Left cardiac atrium (tissue), 4 donors: ENCODE measurements at regions not wholly inside any gene's neighbourhood (a gene's known extent, or its start where the extent isn't known, plus 50 kb on each side); places are given as distances from the start of the nearest gene placed in this dataset.
A peak's percentile ranks its signal among the peaks of the same experiment; 100 is the strongest.

ENCODE experiments used
- ATAC-seq, 2 donors: fragments of 200-7000 bp; cut with Tn5 transposase; one replicate each; pipeline ENCODE4 v1.9.1; 2020; ENCODE audit warnings: mild to moderate bottlenecking in 2 of 2, moderate library complexity in 2 of 2
- DNase-seq: peaks from one replicate; pipeline ENCODE4 v3.0.0-alpha.2; 2020
- intact Hi-C, 2 donors: fragments of 100-400 bp; cut with DNase I; formaldehyde crosslinking; loops; one replicate each; pipeline versions ENCODE4 v1.14.1 to v1.15.1; 2022 to 2023
- donor health status: DM: no; HTN: yes; CAD: no.
- donor health status: DM: no; HTN: yes; CAD: no; lungs with severe emphysema.
- donor health status: DM: yes; HTN: yes; CAD: no.
- donor health status: Dilated cardiomyopathy.

DNA sequence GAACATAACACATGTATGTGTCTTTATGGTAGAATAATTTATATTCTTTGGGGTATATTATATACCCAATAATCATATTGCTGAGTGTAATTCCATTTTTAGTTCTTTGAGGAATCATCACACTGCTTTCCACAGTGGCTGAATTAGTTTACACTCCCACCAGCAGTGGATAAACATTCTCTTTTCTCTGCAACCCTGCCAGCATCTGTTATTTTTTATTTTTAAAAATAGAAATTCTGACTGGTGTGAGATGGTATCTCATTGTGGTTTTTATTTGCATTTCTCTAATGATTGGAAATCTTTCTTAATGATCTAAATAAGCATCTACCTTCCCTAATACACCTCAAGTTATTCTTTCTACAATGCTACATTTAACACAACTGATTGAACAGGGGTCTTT is 346.2 kb upstream of the LYPLAL1 start:
- DNase-seq (no peak), ATAC-seq (no peak)
- intact Hi-C loops, result no loop called here

DNA sequence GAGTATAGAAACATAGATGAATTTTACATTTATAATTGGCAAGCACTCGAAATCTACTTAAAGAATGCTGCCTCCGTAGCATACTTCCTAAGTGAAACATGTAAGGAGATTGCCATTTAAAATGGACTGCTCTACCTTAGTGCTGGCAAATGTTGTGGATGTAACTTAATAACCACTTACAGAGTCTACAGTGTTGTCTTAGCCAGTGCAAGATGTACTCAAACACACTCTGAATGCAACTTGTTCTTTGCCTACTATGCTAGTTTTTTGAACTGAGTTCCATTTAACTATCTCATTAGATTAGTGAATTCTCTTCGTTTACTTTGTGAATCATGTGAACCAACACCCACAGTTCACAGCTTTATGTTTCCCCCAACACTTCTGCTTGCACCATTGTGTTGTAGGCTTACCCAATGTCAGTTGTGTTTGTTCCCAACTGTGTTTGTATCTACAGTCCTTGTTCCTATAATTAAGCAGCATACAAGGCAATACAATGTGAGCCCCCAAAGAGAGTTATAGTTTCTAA is 345.5 kb upstream of the LYPLAL1 start:
- DNase-seq, result no peak
- intact Hi-C loops, result no loop called here
- ATAC-seq, result no peak

DNA sequence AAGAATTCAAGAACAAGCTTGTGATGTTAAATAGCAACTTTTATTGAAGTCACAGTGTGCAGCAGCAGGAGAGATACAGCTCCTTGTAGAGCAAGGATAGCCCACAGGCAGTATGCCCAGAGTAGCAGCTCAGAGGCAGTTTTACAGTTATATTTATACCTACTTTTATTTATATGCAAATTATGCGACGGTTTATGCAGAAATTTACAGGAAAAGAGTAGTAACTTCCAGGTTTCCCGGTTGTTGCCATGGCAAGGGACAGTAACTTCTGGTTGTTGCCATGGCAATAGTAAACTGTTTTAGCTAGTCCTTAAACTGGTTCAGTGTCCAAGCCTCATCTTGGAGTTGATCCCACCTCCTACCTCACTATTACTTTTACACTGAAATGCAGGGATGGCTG is 344.6 kb upstream of the LYPLAL1 start:
- intact Hi-C loops, result no loop called here
- ATAC-seq (peak in 1 of 2 donors; percentile 26), DNase-seq (no peak)

DNA sequence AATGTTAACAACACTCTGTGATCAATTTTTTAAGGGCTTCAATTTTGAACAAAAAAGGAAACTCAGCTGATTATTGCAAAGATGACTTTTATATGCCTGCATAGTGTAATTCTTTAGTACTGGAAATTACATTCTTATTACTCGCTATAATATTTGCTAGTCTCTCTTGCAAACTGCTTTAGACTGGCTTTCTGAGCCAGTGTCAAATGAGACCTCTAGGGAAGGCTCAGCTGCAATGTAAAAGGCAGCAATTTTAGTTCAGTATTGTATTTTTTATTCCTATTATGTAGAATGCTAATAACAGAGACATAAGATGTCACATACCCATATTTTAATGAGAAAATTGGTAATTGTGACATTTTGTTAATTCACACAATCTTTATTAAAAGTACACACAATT is 338.1 kb upstream of the LYPLAL1 start:
- ATAC-seq (no peak), DNase-seq (no peak)
- intact Hi-C loops, result no loop called here

DNA sequence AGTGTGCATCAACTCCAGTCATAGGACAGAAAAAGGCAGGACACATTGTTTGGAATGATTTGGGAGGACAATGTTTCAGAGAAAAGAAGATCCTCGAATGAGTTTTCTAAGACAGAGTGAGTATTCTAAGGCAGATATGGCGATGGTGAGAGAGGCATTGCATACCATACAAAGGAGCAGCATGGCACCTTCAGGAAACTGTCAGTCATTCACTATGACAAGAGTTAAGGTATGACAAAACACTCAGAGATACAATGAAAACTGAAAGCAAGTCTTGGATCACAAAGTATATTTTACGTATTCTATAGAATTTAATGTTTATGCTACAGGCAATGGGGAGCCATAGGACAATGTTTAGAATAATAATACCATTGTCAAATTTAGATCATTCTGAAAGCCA is 337.4 kb upstream of the LYPLAL1 start:
- intact Hi-C loops, result no loop called here
- ATAC-seq (no peak), DNase-seq (no peak)

DNA sequence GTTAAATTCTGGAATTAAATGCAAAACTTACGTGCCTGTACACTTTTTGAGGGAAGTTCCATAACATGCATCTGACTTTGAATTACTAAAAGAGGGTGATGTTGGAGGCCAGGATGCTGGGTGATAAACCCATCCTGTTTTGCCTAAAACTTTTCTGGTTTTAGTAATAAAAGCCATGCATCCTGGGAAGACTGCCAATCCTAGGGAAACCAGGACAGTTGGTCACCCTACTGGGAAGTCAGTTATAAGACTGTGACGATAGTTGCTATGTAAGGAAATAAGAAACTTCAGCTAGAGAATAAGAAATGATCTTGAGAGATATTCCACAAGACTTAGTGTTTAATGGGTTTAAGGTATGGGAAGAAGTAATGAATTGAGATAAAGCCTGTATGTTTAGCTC is 336.6 kb upstream of the LYPLAL1 start:
- intact Hi-C loops, result no loop called here
- DNase-seq, result no peak
- ATAC-seq, result no peak

DNA sequence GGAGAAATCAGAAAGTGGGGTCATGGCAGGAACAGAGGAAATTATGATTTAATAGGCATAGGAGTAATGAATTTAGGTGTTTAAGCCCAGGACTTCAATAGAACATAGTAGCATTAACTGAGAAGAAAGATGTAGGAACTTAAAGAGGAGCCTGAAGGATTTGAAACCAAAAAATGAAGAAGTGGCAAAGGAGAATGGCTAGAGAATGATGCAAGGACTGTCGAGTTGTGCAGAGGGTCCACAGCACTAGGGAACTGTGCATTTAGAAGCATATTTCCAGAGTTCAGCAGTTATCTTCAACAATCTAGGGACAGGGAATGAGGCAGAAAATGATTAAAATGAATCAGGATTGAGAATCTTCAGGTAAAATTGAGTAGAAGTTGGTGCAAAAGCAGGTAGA is 328.1 kb upstream of the LYPLAL1 start:
- intact Hi-C loops, result no loop called here
- ATAC-seq, result no peak
- no peak for DNase-seq

DNA sequence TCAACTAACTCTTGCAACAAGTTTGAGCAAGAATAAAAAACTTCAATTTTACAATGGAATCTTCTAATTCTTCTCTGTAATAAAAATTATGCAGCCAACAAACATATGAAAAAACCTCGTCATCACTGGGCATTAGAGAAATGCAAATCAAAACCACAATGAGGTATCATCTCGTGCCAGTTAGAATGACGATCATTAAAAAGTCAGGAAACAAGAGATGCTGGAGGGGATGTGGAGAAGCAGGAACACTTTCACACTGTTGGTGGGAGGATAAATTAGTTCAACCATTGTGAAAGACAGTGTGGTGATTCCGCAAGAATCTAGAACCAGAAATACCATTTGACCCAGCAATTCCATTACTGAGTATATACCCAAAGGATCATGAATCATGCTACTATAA is 327.5 kb upstream of the LYPLAL1 start:
- DNase-seq (no peak), ATAC-seq (no peak)
- intact Hi-C loops, result no loop called here

DNA sequence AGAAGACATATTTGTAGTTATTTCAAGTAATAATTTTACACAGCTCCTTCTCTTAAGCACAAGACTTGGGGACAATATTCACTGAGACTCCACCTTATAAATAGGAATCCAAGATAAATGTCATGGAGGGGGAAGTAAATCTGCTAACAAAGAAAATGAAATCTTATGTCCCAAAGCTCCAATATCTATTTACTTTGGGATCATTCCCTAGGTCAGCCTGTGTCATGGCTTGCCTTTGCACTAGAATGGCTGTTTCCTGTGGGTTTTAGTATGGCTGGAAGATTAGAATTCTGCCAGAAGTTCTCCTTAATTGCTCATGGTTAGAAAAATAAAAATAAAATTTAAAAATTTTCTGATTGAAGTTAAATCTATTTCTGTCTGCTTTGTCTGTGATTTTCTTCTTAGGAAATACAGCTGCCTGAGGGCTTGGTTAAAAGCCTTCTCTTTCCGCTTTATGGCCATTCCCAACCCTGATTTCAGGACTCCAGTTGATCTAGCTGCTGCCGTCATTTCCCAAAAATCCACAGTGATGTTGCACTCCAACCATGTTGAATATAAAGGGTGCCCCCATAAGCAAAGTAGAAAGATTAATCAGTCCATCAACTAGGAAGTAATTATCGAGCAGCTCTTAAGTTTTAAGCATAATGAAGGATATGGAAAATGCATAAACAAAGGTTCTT is 326.4 kb upstream of the LYPLAL1 start:
- ATAC-seq (peak in 1 of 2 donors; percentile 17), DNase-seq (no peak)
- intact Hi-C loops, result no loop called here

DNA sequence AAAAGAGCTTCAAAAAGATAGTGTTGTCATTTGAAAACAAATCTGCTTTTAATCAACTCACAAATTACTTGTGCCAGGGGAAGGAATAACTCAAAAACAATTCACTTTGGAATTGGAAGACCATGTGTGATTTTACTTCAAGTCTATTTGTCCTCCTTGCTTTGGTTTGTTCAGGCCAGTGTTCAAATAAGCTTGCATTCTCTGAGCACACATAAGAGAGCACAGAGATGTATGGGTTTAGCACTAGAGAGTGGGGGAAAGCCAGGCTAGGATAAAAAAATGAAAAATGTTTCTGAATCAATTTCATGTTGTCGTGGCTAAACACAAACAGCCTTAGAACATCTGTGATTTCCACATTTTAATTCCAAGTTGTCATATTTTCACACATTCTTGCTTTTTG is 325.7 kb upstream of the LYPLAL1 start:
- ATAC-seq (no peak), DNase-seq (no peak)
- intact Hi-C loops, result no loop called here

DNA sequence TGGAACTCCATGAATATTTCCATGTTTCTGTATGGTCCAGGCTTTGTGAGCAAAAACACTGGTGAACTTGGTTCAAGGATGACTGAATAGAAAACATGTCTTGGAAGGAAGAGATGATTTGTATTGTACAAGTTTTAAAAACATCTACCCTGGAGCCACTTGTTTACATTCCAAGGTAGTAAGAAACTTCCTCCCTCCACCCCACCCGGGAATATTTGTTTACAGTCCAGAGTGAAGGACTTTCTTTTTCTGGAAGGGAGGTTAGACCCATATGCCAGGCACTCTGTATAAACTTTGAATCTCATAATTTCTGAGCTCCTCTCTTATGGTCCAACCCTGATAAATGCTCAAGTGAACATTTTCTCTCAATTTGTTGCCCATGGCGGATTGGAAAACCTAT is 323.3 kb upstream of the LYPLAL1 start:
- intact Hi-C loops, result no loop called here
- DNase-seq (no peak), ATAC-seq (no peak)

DNA sequence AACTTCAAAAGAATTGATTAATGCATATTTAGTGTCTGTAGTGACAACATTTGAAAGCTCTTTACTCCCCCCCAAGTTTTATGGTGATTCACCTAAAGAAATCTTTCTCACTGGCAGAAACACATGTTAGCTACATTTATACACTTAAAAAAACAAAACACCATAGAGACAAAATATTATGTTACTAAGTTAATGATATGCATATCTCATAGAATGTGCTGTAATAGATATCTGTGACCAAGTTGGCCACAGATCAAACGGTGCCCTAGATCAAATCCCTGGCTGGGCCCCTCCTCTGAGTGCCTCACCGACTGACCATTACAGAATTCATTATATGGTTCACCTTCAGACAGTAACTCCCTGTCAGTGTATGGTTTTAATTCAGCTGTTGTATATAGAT is 322.1 kb upstream of the LYPLAL1 start:
- intact Hi-C loops, result no loop called here
- no peak for ATAC-seq

DNA sequence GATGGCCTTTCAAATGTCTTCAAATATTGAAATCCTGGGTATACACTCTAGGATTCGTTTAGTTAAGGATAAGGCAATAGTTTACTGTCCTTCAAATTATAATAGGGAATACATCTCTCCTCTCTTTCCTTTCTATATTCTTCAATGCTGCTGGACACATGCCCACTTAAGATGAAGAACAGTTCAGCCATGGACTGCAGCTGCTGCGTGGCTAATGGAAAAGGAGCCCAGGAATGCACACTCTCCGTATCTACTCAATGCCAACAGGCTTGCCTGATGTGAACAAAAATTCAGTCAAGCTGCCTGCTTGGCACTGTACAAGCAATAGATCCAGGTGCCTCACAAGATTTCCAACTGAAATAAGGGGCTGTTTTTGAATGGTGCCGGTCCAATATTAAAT is 321.2 kb upstream of the LYPLAL1 start:
- ATAC-seq (no peak), DNase-seq (no peak)
- intact Hi-C loops, result no loop called here

More for the DNA sequence above, 322.1 kb upstream of the LYPLAL1 start:
- no peak for DNase-seq

DNA sequence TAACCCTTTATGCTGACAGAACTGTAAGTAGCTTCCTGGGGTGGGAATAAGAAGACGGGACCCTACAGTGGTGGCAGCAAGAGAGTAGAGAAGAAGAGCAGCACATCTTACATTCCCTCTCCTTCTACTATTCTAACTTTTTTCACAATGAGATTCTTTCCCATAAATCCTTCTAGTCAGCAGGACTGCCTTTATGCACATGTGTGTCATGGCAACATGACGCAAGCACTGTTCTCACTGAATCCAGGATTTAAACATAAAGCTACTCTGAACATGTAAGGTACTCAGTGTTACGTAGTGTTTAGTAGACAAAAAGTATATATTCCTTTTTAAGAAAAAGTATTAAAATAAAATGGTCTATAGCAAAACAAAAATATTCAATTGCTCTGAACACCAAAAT is 309.7 kb upstream of the LYPLAL1 start:
- DNase-seq (no peak), ATAC-seq (no peak)
- intact Hi-C loops, result no loop called here

DNA sequence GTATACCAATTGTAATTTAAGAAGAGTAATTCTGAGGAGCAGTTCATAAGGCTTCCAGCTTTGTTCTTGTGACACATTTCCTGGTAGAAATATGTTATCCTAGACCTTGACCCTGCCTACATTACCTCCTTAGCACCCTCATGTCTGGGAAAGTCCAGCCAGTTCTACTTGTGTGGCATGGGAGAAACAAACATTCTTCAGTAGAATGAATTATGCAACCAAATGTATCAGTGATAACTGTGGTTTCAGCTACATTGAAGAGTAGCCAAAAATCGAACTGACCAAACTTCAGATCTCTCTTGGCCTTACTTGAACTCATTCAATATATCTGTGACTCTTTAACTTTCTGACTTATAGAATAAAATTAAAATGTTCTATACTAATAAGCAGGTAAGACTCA is 308.1 kb upstream of the LYPLAL1 start:
- intact Hi-C loops, result no loop called here
- no peak for DNase-seq
- ATAC-seq, result peak in 1 of 2 donors; percentile 51

DNA sequence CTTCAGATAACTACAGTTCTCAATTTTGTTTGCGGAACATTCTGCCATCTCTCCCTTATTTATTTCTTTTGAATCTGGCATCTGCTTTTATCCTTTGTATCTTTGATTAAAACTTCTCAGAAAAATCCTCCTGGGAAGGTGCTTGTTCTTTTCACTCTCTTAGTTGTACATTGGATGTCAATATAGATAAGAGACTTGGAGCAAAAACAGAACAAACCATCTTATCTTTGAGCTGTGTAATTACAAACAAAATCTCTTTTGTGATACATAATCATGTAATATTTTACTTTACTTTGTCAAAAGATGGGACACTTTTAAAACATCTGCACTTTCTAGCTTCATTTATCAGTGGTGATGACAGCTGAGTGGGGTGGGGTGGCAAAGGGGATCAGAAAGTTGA is 307.2 kb upstream of the LYPLAL1 start:
- ATAC-seq (no peak), DNase-seq (no peak)
- intact Hi-C loops, result no loop called here

DNA sequence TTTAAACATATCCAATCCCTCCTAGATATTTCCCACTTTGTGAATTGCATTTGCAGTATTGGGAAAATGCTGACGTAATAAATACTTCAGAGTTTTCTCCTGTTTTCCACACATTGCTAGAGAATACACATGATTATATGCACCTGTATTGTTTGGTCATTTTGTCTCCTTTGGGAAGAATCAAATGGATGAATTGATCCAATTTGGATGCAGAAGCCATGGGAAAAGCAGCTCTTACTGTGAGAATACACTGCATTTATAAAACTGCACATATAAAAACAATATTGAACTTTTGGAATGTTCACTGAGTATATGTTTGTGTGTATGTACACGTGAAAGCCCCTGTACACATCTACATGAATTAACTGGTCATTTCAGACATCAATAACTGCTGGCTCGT is 306.6 kb upstream of the LYPLAL1 start:
- intact Hi-C loops, result no loop called here

DNA sequence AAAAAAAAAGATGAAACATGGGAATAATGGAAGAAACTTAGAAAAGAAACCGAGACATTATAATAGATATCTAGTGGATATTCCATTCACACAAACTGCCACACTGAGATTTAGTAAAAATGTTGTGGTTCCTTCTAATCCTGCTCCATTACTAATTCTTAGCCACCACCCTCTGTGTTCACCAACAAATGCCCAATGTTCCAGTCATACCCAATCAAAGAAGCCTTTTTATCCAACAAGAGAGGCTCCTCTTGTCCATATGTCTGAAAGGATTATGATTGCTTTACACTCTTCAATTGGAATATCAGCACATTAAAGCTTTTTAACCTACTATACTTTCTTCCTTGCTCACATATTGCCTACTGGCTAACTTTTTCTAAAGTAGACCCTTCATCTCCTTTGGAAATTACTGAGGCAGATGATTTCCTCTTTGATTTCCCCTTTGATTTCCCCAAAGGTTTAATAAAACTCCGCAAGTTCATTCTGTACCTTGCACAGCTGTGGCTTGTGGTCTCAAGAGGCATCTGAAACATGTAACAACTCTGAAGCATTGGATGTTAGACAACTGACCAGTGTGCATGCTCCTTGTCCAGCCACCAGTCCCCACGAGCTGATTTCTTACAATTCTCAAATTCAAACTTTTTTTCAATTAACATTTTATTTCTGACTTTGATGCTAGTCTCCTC is 305.6 kb upstream of the LYPLAL1 start:
- ATAC-seq (no peak), DNase-seq (no peak)
- intact Hi-C loops, result no loop called here

More for the DNA sequence above, 306.6 kb upstream of the LYPLAL1 start:
- no peak for DNase-seq
- no peak for ATAC-seq

DNA sequence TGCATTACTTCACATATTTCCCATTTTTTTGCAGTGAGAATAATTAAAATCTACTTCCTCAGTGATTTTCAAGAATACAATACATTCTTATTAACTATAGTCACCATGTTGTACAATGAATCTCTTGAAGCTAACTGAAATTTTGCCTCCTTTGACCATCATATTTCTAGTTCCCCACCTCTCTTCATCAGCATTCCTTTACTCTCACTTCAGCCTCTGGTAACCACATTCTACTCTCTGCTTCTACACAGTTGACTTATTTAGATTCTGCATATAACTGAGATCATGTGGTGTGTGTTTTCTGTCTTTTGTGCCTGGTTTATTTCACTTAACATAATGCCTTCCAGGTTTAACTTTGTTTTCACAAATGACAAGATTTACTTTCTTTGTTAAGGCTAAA is 304.4 kb upstream of the LYPLAL1 start:
- no peak for ATAC-seq
- DNase-seq, result no peak
- intact Hi-C loops, result no loop called here

DNA sequence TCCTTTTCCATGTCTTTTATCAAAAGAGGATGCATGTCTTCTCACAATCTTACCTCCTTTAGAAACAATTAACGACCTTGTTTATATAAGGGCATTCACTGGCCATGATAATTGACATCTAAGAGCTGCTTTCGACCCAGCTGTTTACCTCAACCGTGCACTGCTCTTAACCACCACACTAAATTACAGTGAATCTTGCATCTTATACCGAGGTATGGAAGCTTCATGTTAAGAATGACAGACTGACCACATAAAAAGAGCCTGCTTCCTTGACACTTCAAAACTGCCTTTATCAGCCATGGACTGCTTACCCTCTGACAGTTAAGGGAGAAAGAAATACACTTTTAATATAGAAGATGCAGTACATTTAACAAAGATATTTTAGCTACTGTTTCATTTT is 301.7 kb upstream of the LYPLAL1 start:
- no peak for ATAC-seq
- DNase-seq, result no peak
- intact Hi-C loops, result no loop called here

DNA sequence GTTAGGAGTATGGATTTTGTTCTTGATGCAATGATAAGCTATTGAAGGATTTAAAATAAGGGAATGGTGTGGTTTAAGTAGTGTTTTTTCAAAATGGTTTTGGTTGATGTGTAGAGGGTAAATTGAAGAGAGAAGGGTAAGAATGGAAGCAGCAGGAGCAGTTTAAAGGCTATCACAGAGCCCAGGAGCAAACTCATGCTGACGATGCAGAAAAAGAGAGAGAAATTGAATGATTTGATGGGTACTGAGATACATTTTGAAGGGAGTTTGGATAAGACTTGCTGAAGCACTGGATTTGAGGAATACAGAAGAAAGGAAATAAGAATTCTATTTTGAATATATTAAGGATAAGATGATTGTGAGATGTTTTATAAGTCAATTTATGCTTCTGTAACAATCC is 300.8 kb upstream of the LYPLAL1 start:
- intact Hi-C loops, result no loop called here
- no peak for ATAC-seq
- no peak for DNase-seq
